Neural progenitor cell (in vitro differentiated cells): ENCODE measurements at regions not wholly inside any gene's neighbourhood (a gene's known extent, or its start where the extent isn't known, plus 50 kb on each side); places are given as distances from the start of the nearest gene placed in this dataset.

Source experiments
- CTCF ChIP-seq: fragments of 200-600 bp; sonication (generic); IDR thresholded peaks from 2 replicates; pipeline ENCODE4 v1.5.1; 2017; ENCODE audit warnings: antibody characterized with exemption, mild to moderate bottlenecking
- EZH2 ChIP-seq: fragments of 200-600 bp; sonication (generic); IDR thresholded peaks from 2 replicates; pipeline ENCODE4 v1.6.1; 2017; ENCODE audit warnings: antibody characterized with exemption, mild to moderate bottlenecking, moderate library complexity

GRCh38 chr6:135586844-135587243, 89.3 kb upstream of the AHI1 start:
- TF ChIP-seq CTCF, result no peak
- no peak for TF ChIP-seq EZH2
